Neural cell (in vitro differentiated cells): ENCODE measurements at regions not wholly inside any gene's neighbourhood (a gene's known extent, or its start where the extent isn't known, plus 50 kb on each side); places are given as distances from the start of the nearest gene placed in this dataset.

Experiments used
- H2AFZ ChIP-seq: fragments of 200-600, 300-800 bp; sonication (generic), shearing (Covaris generic); 2 replicates; pipeline ENCODE4 v1.6.0; 2014; ENCODE audit warnings: low read depth, mild to moderate bottlenecking, antibody characterized with exemption, low read length, moderate library complexity
- H3F3A ChIP-seq: fragments of 200-600 bp; shearing (Covaris generic); 2 replicates; pipeline ENCODE4 v1.6.1; 2016; ENCODE audit warnings: mild to moderate bottlenecking, moderate library complexity, mixed read lengths, antibody characterized with exemption, low read length; ENCODE audit not compliant: insufficient read depth, poor library complexity, severe bottlenecking
- H3K27ac ChIP-seq: fragments of 200-600, 300-800 bp; sonication (generic), shearing (Covaris generic); 2 replicates; pipeline ENCODE4 v1.5.1; 2014; ENCODE audit warnings: mild to moderate bottlenecking, low read length, moderate library complexity
- H3K27me3 ChIP-seq: fragments of 300-800, 200-600 bp; sonication (generic), shearing (Covaris generic); 2 replicates; pipeline ENCODE4 v1.6.0; 2014; ENCODE audit warnings: mild to moderate bottlenecking, low read depth, low read length, moderate library complexity; ENCODE audit not compliant: insufficient read depth
- H3K36me3 ChIP-seq: fragments of 300-800, 200-600 bp; sonication (generic), shearing (Covaris generic); 2 replicates; pipeline ENCODE4 v1.5.1; 2014; ENCODE audit warnings: mild to moderate bottlenecking, antibody characterized with exemption, low read length, moderate library complexity; ENCODE audit not compliant: insufficient read depth
- H3K4me2 ChIP-seq: fragments of 300-800, 200-600 bp; sonication (generic), shearing (Covaris generic); 2 replicates; pipeline ENCODE4 v1.6.0; 2014; ENCODE audit warnings: mild to moderate bottlenecking, low read length
- H3K4me3 ChIP-seq: fragments of 300-800, 200-600 bp; sonication (generic), shearing (Covaris generic); 2 replicates; pipeline ENCODE4 v1.5.1; 2014; ENCODE audit warnings: mild to moderate bottlenecking, low read length, moderate library complexity
- H3K79me2 ChIP-seq: fragments of 200-600 bp; shearing (Covaris generic); replicated peaks from 2 replicates; pipeline ENCODE4 v1.6.0; 2014; ENCODE audit warnings: mild to moderate bottlenecking, low read length, moderate library complexity; ENCODE audit not compliant: insufficient read depth
- H3K9ac ChIP-seq: fragments of 300-800, 200-600 bp; sonication (generic), shearing (Covaris generic); 2 replicates; pipeline ENCODE4 v1.6.1; 2016; ENCODE audit warnings: mild to moderate bottlenecking, low read length, mixed read lengths
- H3K9me2 ChIP-seq: fragments of 200-600 bp; shearing (Covaris generic); 2 replicates; pipeline ENCODE4 v1.6.1; 2016; ENCODE audit warnings: mild to moderate bottlenecking, low read length, mixed read lengths; ENCODE audit not compliant: insufficient read depth
- H3K9me3 ChIP-seq: fragments of 200-600, 300-800 bp; sonication (generic), shearing (Covaris generic); 2 replicates; pipeline ENCODE4 v1.6.1; 2016; ENCODE audit warnings: mild to moderate bottlenecking, mixed run types, low read length, moderate library complexity, mixed read lengths
- H4K20me1 ChIP-seq: fragments of 200-600 bp; shearing (Covaris generic); 2 replicates; pipeline ENCODE4 v1.6.1; 2016; ENCODE audit warnings: mild to moderate bottlenecking, mixed run types; ENCODE audit not compliant: insufficient read depth
- EP300 ChIP-seq: fragments of 450-650 bp; conservative IDR thresholded peaks from 2 replicates; pipeline ENCODE4 v1.6.1; 2014; ENCODE audit warnings: antibody characterized with exemption, mild to moderate bottlenecking, moderate library complexity; ENCODE audit not compliant: poor library complexity, severe bottlenecking
- EZH2 ChIP-seq: fragments of 200-600, 300-800 bp; shearing (Covaris generic), sonication (generic); IDR thresholded peaks from 2 replicates; pipeline ENCODE4 v1.6.1; 2014; ENCODE audit warnings: antibody characterized with exemption, low read length, borderline replicate concordance, mild to moderate bottlenecking; ENCODE audit not compliant: insufficient read depth, poor library complexity, severe bottlenecking
- MXI1 ChIP-seq: fragments of 450-650 bp; conservative IDR thresholded peaks from 2 replicates; pipeline ENCODE4 v1.6.1; 2014; ENCODE audit warnings: antibody characterized with exemption, mild to moderate bottlenecking; ENCODE audit not compliant: poor library complexity, severe bottlenecking
- POLR2AphosphoS5 ChIP-seq: IDR thresholded peaks from 2 replicates; pipeline ENCODE4 v1.6.1; 2012
- RAD21 ChIP-seq: fragments of 450-650 bp; conservative IDR thresholded peaks from 2 replicates; pipeline ENCODE4 v1.6.1; 2014; ENCODE audit warnings: antibody characterized with exemption, mild to moderate bottlenecking, moderate library complexity
- SMC3 ChIP-seq: fragments of 450-650 bp; conservative IDR thresholded peaks from 2 replicates; pipeline ENCODE4 v1.6.1; 2014; ENCODE audit warnings: antibody characterized with exemption, mild to moderate bottlenecking, moderate library complexity; ENCODE audit not compliant: poor library complexity
- TAF1 ChIP-seq: IDR thresholded peaks from 2 replicates; pipeline ENCODE4 v1.6.1; 2012; ENCODE audit warnings: low read depth
- TF ChIP-seq, protein P1 (sequence below): fragments of 450-650 bp; IDR thresholded peaks from 2 replicates; pipeline ENCODE4 v1.5.1; 2014; ENCODE audit warnings: antibody characterized with exemption, mild to moderate bottlenecking, moderate library complexity; ENCODE audit not compliant: poor library complexity, severe bottlenecking
- TF ChIP-seq, protein P2 (sequence below): IDR thresholded peaks from 2 replicates; pipeline ENCODE4 v1.6.1; 2012; ENCODE audit warnings: borderline replicate concordance

DNA sequence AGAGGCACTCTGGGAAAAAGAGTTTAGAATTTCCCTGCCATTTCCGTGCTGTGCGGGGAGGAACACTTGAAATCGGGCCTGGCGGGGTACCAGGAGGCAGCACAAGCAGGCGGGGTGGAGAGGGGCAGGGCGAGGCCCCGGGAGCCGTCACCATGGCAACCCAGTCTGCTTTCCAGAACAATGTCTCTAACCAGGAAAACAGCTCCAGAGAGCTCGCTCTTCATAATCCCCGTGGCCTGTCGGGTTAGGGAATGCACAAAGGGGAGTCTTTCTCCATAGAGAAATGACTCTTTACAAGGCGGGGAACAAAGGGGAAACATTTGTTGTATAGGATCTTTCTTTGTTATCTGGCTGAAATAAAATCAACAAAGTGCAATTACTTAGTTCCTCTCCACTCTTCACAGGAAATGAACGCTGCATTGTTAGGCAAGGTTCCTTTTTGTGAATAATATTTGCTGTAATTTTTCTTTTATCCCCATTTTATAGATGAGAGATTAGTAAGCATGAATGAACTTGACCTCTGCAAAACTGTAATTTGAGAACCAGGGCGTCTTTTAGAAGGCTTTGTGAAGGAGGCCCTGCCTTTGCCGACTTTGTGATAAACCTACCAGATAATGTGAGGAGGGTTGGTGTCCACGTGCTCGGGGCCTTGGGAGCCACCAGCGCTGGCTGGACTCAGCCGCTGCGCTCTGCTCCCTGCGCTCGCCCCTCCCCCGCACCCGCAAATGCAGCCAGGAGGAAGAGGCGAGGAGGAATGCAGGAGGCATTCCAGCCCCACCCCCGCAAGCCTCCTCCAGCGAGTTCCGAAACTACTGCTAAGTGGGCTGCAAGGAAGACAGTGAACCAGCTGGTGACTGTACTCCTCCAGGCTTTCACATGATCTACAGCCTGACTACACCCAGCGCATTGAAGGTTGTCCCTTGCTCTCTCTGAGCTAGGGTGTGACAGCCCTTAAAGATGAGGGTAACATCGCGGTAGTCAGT lies 105.2 kb upstream of the ATF7IP start:
- no peak overlapping the region for H3K4me2 ChIP-seq
- no peaks in the 10 kb centered on the region for H3K27me3 ChIP-seq
- peaks cover 7% of the 10 kb centered on the region for H3F3A ChIP-seq
- peak overlapping the region; percentile 67 for H2AFZ ChIP-seq
- no peaks in the 10 kb centered on the region for H3K79me2 ChIP-seq
- H3K9ac ChIP-seq = peak overlapping the region; percentile 33
- no peaks in the 10 kb centered on the region for H3K9me3 ChIP-seq
- TF ChIP-seq, protein P1, sequence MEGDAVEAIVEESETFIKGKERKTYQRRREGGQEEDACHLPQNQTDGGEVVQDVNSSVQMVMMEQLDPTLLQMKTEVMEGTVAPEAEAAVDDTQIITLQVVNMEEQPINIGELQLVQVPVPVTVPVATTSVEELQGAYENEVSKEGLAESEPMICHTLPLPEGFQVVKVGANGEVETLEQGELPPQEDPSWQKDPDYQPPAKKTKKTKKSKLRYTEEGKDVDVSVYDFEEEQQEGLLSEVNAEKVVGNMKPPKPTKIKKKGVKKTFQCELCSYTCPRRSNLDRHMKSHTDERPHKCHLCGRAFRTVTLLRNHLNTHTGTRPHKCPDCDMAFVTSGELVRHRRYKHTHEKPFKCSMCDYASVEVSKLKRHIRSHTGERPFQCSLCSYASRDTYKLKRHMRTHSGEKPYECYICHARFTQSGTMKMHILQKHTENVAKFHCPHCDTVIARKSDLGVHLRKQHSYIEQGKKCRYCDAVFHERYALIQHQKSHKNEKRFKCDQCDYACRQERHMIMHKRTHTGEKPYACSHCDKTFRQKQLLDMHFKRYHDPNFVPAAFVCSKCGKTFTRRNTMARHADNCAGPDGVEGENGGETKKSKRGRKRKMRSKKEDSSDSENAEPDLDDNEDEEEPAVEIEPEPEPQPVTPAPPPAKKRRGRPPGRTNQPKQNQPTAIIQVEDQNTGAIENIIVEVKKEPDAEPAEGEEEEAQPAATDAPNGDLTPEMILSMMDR = no peak
- no peak for TF ChIP-seq TAF1
- TF ChIP-seq MXI1 = no peak
- TF ChIP-seq POLR2AphosphoS5 = no peak
- peak overlapping the region; percentile 27 for H3K27ac ChIP-seq
- no peaks in the 10 kb centered on the region for H3K36me3 ChIP-seq
- no peaks in the 10 kb centered on the region for H3K9me2 ChIP-seq
- H4K20me1 ChIP-seq = no peaks in the 10 kb centered on the region
- H3K4me3 ChIP-seq = peak overlapping the region; percentile 13

DNA sequence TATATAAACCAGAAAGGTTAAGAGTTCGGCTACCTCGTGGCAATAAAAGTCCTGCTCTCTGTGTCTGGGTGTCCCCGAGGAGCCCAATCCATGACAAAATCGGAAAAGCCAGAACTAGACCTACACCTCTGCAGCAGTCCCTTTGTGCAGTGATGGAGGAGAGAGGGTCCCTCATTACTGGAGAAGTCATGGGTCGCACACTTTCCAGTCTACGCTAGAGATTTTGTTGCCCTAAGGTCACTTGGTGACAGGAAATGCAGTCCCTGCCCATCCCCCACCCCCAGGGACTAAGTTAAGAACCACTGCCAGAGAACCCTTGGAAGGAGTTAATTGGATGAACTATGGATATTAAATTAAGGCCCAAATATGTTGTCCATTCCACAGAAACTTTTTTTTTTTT lies 104.4 kb upstream of the ATF7IP start:
- no peak overlapping the region for H3K27ac ChIP-seq
- no peak overlapping the region for H3K4me2 ChIP-seq
- peaks cover 7% of the 10 kb centered on the region for H3F3A ChIP-seq
- H4K20me1 ChIP-seq = no peaks in the 10 kb centered on the region
- H3K4me3 ChIP-seq = no peak overlapping the region
- no peaks in the 10 kb centered on the region for H3K9me2 ChIP-seq
- no peaks in the 10 kb centered on the region for H3K9me3 ChIP-seq
- H3K79me2 ChIP-seq = no peaks in the 10 kb centered on the region
- no peaks in the 10 kb centered on the region for H3K27me3 ChIP-seq
- no peak overlapping the region for H3K9ac ChIP-seq
- TF ChIP-seq SMC3 = no peak
- H3K36me3 ChIP-seq = no peaks in the 10 kb centered on the region
- H2AFZ ChIP-seq = no peak overlapping the region

DNA sequence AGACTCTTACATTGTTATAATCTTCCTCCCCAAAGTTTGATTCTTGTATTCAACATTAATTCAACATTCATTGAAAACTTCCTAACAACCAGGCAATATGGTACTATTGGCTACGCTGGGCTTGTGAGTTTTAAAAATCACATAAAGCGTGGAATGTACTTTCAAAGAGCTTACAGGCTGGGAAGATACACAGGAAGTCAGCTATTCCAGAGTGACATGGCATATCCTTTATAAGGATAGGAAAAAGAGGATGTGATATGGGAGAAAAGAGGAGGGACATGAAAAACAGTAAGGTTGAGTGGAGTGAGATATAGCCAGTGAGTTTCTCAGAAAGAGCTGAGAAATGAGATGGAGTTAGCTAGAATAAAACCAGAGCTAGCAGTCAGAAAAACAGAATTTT lies 103.6 kb upstream of the ATF7IP start:
- no peak overlapping the region for H3K4me2 ChIP-seq
- H3K36me3 ChIP-seq = no peaks in the 10 kb centered on the region
- peaks cover 7% of the 10 kb centered on the region for H3F3A ChIP-seq
- no peaks in the 10 kb centered on the region for H4K20me1 ChIP-seq
- no peak overlapping the region for H3K9ac ChIP-seq
- H3K4me3 ChIP-seq = no peak overlapping the region
- no peaks in the 10 kb centered on the region for H3K79me2 ChIP-seq
- H3K27me3 ChIP-seq = no peaks in the 10 kb centered on the region
- no peak for TF ChIP-seq RAD21
- no peak for TF ChIP-seq POLR2AphosphoS5
- TF ChIP-seq, protein P1 = no peak
- no peak for TF ChIP-seq SMC3
- TF ChIP-seq MXI1 = no peak
- TF ChIP-seq, protein P2, sequence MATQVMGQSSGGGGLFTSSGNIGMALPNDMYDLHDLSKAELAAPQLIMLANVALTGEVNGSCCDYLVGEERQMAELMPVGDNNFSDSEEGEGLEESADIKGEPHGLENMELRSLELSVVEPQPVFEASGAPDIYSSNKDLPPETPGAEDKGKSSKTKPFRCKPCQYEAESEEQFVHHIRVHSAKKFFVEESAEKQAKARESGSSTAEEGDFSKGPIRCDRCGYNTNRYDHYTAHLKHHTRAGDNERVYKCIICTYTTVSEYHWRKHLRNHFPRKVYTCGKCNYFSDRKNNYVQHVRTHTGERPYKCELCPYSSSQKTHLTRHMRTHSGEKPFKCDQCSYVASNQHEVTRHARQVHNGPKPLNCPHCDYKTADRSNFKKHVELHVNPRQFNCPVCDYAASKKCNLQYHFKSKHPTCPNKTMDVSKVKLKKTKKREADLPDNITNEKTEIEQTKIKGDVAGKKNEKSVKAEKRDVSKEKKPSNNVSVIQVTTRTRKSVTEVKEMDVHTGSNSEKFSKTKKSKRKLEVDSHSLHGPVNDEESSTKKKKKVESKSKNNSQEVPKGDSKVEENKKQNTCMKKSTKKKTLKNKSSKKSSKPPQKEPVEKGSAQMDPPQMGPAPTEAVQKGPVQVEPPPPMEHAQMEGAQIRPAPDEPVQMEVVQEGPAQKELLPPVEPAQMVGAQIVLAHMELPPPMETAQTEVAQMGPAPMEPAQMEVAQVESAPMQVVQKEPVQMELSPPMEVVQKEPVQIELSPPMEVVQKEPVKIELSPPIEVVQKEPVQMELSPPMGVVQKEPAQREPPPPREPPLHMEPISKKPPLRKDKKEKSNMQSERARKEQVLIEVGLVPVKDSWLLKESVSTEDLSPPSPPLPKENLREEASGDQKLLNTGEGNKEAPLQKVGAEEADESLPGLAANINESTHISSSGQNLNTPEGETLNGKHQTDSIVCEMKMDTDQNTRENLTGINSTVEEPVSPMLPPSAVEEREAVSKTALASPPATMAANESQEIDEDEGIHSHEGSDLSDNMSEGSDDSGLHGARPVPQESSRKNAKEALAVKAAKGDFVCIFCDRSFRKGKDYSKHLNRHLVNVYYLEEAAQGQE = no peak
- no peak for TF ChIP-seq EP300
- no peak for TF ChIP-seq TAF1
- TF ChIP-seq EZH2 = no peak
- H3K9me2 ChIP-seq = no peaks in the 10 kb centered on the region
- no peaks in the 10 kb centered on the region for H3K9me3 ChIP-seq
- H3K27ac ChIP-seq = no peak overlapping the region
- no peak overlapping the region for H2AFZ ChIP-seq
